Colonic mucosa (tissue), 4 donors: ENCODE measurements at regions not wholly inside any gene's neighbourhood (a gene's known extent, or its start where the extent isn't known, plus 50 kb on each side); places are given as distances from the start of the nearest gene placed in this dataset.

ENCODE experiments used
- DNase-seq: peaks from one replicate; pipeline ENCODE4 v3.0.0-alpha.2; 2020
- H3K27ac ChIP-seq: fragments of 200-600 bp; one replicate; pipeline ENCODE4 v1.8.0; 2021
- H3K27me3 ChIP-seq: fragments of 200-600 bp; one replicate; pipeline ENCODE4 v1.8.0; 2021
- H3K36me3 ChIP-seq: fragments of 200-600 bp; one replicate; pipeline ENCODE4 v1.8.0; 2021
- H3K4me1 ChIP-seq: fragments of 200-600 bp; one replicate; pipeline ENCODE4 v1.8.0; 2021; ENCODE audit warnings: mild to moderate bottlenecking
- H3K4me3 ChIP-seq: fragments of 200-600 bp; one replicate; pipeline ENCODE4 v1.8.0; 2021
- H3K9ac ChIP-seq, 2 donors: one replicate each; pipeline ENCODE4 v1.7.0; 2013; ENCODE audit warnings: control low read depth in 2 of 2, low read depth in 2 of 2, low read length in 2 of 2
- H3K9me3 ChIP-seq: fragments of 200-600 bp; one replicate; pipeline ENCODE4 v1.8.0; 2021
- intact Hi-C: fragments of 100-400 bp; cut with DNase I; formaldehyde crosslinking; loops from one replicate; pipeline ENCODE4 v1.14.1; 2022
- TF ChIP-seq, protein P1 (sequence below): fragments of 200-600 bp; IDR thresholded peaks from one replicate; pipeline ENCODE4 v1.8.0; 2022; ENCODE audit warnings: antibody characterized with exemption, mild to moderate bottlenecking
- donor health status: healthy.
- donor health status: DM: no; HTN: no; CAD: no.
- donor health status: DM: no; HTN: no; CAD: no.

- H3K4me3 ChIP-seq: no peak overlapping the region
- H3K27me3 ChIP-seq: no peaks in the 10 kb centered on the region
- TF ChIP-seq, protein P1, sequence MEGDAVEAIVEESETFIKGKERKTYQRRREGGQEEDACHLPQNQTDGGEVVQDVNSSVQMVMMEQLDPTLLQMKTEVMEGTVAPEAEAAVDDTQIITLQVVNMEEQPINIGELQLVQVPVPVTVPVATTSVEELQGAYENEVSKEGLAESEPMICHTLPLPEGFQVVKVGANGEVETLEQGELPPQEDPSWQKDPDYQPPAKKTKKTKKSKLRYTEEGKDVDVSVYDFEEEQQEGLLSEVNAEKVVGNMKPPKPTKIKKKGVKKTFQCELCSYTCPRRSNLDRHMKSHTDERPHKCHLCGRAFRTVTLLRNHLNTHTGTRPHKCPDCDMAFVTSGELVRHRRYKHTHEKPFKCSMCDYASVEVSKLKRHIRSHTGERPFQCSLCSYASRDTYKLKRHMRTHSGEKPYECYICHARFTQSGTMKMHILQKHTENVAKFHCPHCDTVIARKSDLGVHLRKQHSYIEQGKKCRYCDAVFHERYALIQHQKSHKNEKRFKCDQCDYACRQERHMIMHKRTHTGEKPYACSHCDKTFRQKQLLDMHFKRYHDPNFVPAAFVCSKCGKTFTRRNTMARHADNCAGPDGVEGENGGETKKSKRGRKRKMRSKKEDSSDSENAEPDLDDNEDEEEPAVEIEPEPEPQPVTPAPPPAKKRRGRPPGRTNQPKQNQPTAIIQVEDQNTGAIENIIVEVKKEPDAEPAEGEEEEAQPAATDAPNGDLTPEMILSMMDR: no peak
- no peak for DNase-seq
- H3K36me3 ChIP-seq: no peaks in the 10 kb centered on the region
- H3K9me3 ChIP-seq: no peaks in the 10 kb centered on the region
- intact Hi-C loops: no loop called here
- H3K9ac ChIP-seq: no peak overlapping the region
- no peak overlapping the region for H3K27ac ChIP-seq
- no peaks in the 10 kb centered on the region for H3K4me1 ChIP-seq
These were observed 408.7 kb upstream of the ZFP42 start for GRCh38 chr4:187586892-187587291.

DNA sequence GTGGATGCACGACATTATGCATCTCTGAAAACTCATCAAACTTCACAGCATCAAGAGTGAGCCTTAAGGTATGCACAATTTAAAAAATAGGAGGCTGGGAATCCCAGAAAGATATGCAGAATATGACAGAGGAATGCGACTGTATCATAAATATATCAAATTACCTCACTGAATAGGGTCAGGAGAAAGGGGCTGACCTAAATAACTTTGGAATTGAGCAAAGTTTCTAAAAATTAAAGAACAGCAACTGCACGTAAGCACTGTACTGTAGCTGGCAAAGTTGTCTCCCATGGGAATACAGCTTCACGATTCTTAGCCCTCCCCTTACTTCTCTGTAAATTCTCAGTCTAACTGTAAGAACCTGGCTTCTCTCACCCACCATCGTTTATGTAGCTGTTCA is 397.4 kb upstream of the ZFP42 start:
- Histone ChIP-seq H3K36me3 (no peaks in the 10 kb centered on the region), H3K4me1 (no peaks in the 10 kb centered on the region), H3K9me3 (no peaks in the 10 kb centered on the region), H3K27ac (no peak overlapping the region), H3K27me3 (no peaks in the 10 kb centered on the region), H3K4me3 (no peak overlapping the region), H3K9ac (no peak overlapping the region)
- intact Hi-C loops: no loop called here
- TF ChIP-seq, protein P1: no peak
- DNase-seq: no peak

DNA sequence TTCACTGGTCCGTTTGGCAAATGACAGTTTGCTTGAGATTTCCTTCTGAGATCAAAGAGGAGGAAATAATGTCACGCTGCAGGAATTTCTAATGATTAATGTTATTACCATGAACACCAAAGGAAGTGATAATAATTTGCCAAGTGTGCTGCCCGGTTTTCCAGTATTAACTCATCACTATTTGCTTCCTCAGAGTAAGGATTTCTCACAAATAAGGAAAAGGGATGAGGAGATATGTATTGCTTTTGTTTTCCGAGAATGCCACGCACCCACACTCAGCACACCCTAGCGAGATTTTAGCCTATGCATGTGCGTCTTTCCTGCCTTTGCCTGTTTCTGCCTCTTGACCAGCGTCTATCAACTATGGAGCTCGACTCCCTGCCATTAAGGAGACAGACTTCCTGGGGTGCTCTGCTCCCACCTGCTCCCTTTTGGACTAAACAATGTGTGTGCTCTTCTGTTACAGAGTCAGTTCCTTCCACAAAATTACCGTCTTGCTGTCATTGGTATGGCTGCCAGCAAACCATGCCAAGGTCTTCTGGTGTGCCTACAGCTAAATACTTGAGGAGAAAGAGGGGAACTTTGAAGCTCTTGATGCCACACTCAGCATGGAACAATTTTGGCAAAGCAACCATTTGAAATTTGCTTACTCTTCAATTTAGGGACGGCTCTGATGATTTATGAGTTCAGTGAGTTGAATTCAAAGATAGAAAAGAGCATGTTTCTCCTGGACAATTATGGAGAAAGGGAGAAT is 393.1 kb upstream of the ZFP42 start:
- intact Hi-C loops: no loop called here
- Histone ChIP-seq H3K4me1 (no peaks in the 10 kb centered on the region), H3K27me3 (no peaks in the 10 kb centered on the region), H3K9me3 (no peaks in the 10 kb centered on the region), H3K36me3 (no peaks in the 10 kb centered on the region), H3K27ac (no peak overlapping the region), H3K9ac (no peak overlapping the region), H3K4me3 (no peak overlapping the region)
- DNase-seq: no peak
- TF ChIP-seq, protein P1: no peak

- Histone ChIP-seq H3K4me1 (no peaks in the 10 kb centered on the region), H3K9ac (no peak overlapping the region), H3K36me3 (no peaks in the 10 kb centered on the region), H3K27me3 (no peaks in the 10 kb centered on the region), H3K27ac (no peak overlapping the region), H3K9me3 (no peaks in the 10 kb centered on the region), H3K4me3 (no peak overlapping the region)
- intact Hi-C loops: no loop called here
- no peak for DNase-seq
- TF ChIP-seq, protein P1: no peak
These were observed 392.2 kb upstream of the ZFP42 start for GRCh38 chr4:187603093-187604025.

- Histone ChIP-seq H3K4me1 (no peaks in the 10 kb centered on the region), H3K4me3 (no peak overlapping the region), H3K9ac (no peak overlapping the region), H3K27me3 (no peaks in the 10 kb centered on the region), H3K36me3 (no peaks in the 10 kb centered on the region), H3K9me3 (no peaks in the 10 kb centered on the region), H3K27ac (no peak overlapping the region)
- intact Hi-C loops: loop anchor here (5.0 kb wide), 1 partner anchor 1597 kb away; no protein-coding TSS in a partner anchor
- no peak for DNase-seq
- TF ChIP-seq, protein P1: no peak
These were observed 390.6 kb upstream of the ZFP42 start for GRCh38 chr4:187604984-187605383.
